HCT116 (cell line): ENCODE measurements at regions not wholly inside any gene's neighbourhood (a gene's known extent, or its start where the extent isn't known, plus 50 kb on each side); places are given as distances from the start of the nearest gene placed in this dataset.

ENCODE experiments used
- ATAC-seq: fragments of 200-7000 bp; cut with Tn5 transposase; 2 replicates; pipeline ENCODE4 v1.9.1; 2020; ENCODE audit warnings: mild to moderate bottlenecking, moderate library complexity
- BruUV-seq: library from RNA; stranded (reverse); fragments of 400-500 nt; replicated peaks from 2 replicates; lab custom pipeline; 2021; lab: Mats Ljungman, UMichigan
- CTCF ChIA-PET: fragments of 300-600 bp; sonication (Branson Sonifier 250); formaldehyde crosslinking; loops from one replicate; lab custom pipeline; 2021; ENCODE audit warnings: antibody characterized with exemption; lab: Charles Lee
- POLR2A ChIA-PET: fragments of 300-600, 350-600 bp; sonication (Branson Sonifier 250); formaldehyde crosslinking; loops from one replicate; lab custom pipeline; 2021; ENCODE audit warnings: antibody characterized with exemption; lab: Charles Lee
- RAD21 ChIA-PET, 2 experiments: fragments of 300-600 bp; sonication (Branson Sonifier 250); formaldehyde crosslinking; loops; one replicate each; lab custom pipeline; 2023; ENCODE audit warnings: low total read pairs in 2 of 2; ENCODE audit not compliant: uncharacterized antibody in 2 of 2, unreplicated experiment in 2 of 2, low non-redundant PET in 1 of 2; lab: Charles Lee
- DNase-seq: peaks from one replicate; pipeline ENCODE4 v3.0.0-alpha.2; 2010; ENCODE audit warnings: low read depth, low spot score
- H2AFZ ChIP-seq: fragments of 200-600 bp; shearing (Covaris generic), sonication (generic); 2 replicates; pipeline ENCODE4 v1.6.1; 2017; ENCODE audit warnings: low read depth, mixed run types, mixed read lengths, antibody characterized with exemption, low read length; ENCODE audit not compliant: poor library complexity, severe bottlenecking
- H3K27ac ChIP-seq: 2 replicates; pipeline ENCODE4 v1.5.1; 2012; ENCODE audit warnings: low read depth, low read length
- H3K27me3 ChIP-seq: fragments of 200-600 bp; sonication (generic); 2 replicates; pipeline ENCODE4 v1.6.1; 2016; ENCODE audit warnings: mixed run types, low read length, mixed read lengths; ENCODE audit not compliant: insufficient read depth
- H3K36me3 ChIP-seq, 2 experiments: fragments of 200-500 bp in 1 of 2; fragments of 200-600 bp in 1 of 2; sonication (Bioruptor generic) in 1 of 2; sonication (generic) in 1 of 2; 2 replicates each; pipeline versions ENCODE4 v1.5.1 to v1.6.1; 2014 to 2016; ENCODE audit warnings: low read length in 2 of 2, inconsistent platforms in 1 of 2, mixed read lengths in 1 of 2, mixed run types in 1 of 2; ENCODE audit not compliant: insufficient read depth in 2 of 2, control insufficient read depth in 1 of 2
- H3K4me1 ChIP-seq, 2 experiments: fragments of 200-600 bp in 1 of 2; sonication (generic) in 1 of 2; 2 replicates each; pipeline versions ENCODE4 v1.5.1 to v1.6.1; 2012 to 2017; ENCODE audit warnings: low read length in 2 of 2, inconsistent platforms in 1 of 2, mild to moderate bottlenecking in 1 of 2, mixed read lengths in 1 of 2, mixed run types in 1 of 2, moderate library complexity in 1 of 2; ENCODE audit not compliant: insufficient read depth in 2 of 2, control insufficient read depth in 1 of 2
- H3K4me2 ChIP-seq: fragments of 200-600 bp; sonication (generic); 2 replicates; pipeline ENCODE4 v1.6.1; 2017; ENCODE audit warnings: mixed run types, low read length, mixed read lengths
- H3K4me3 ChIP-seq, 2 experiments: fragments of 200-600 bp in 1 of 2; sonication (generic) in 1 of 2; replicated peaks in 1 of 2; 2 replicates each; pipeline ENCODE4 v1.5.1; 2011 to 2016; ENCODE audit warnings: low read length in 2 of 2, control low read depth in 1 of 2, low read depth in 1 of 2, mild to moderate bottlenecking in 1 of 2, mixed read lengths in 1 of 2, mixed run types in 1 of 2
- H3K79me2 ChIP-seq: fragments of 200-600 bp; sonication (generic); 2 replicates; pipeline ENCODE4 v1.6.1; 2017; ENCODE audit warnings: mild to moderate bottlenecking, mixed run types, low read length, moderate library complexity, mixed read lengths; ENCODE audit not compliant: insufficient read depth
- H3K9ac ChIP-seq: fragments of 200-600 bp; sonication (generic); 2 replicates; pipeline ENCODE4 v1.6.1; 2016; ENCODE audit warnings: low read length, mixed read lengths
- H3K9me2 ChIP-seq: fragments of 200-600 bp; sonication (generic), shearing (Covaris generic); 2 replicates; pipeline ENCODE4 v1.6.1; 2017; ENCODE audit warnings: mixed run types, mild to moderate bottlenecking, moderate library complexity; ENCODE audit not compliant: insufficient read depth
- H3K9me3 ChIP-seq, 2 experiments: fragments of 200-500 bp in 1 of 2; fragments of 200-600 bp in 1 of 2; sonication (Bioruptor generic) in 1 of 2; sonication (generic) in 1 of 2; 2 replicates each; pipeline ENCODE4 v1.6.1; 2014 to 2017; ENCODE audit warnings: low read length in 2 of 2, mixed read lengths in 2 of 2, inconsistent platforms in 1 of 2, low read depth in 1 of 2, mild to moderate bottlenecking in 1 of 2, mixed run types in 1 of 2, moderate library complexity in 1 of 2; ENCODE audit not compliant: control insufficient read depth in 1 of 2, insufficient read depth in 1 of 2
- H4K20me1 ChIP-seq: fragments of 200-600 bp; sonication (generic), shearing (Covaris generic); 2 replicates; pipeline ENCODE4 v1.6.1; 2017; ENCODE audit warnings: mixed run types, mild to moderate bottlenecking, moderate library complexity; ENCODE audit not compliant: insufficient read depth
- ELF1 ChIP-seq: IDR thresholded peaks from 2 replicates; pipeline ENCODE4 v1.6.1; 2012; ENCODE audit warnings: low read depth, borderline replicate concordance
- SP1 ChIP-seq: IDR thresholded peaks from 2 replicates; pipeline ENCODE4 v1.6.1; 2012; ENCODE audit warnings: low read depth
- SRF ChIP-seq: IDR thresholded peaks from 2 replicates; pipeline ENCODE4 v1.6.1; 2012; ENCODE audit warnings: low read depth
- intact Hi-C: fragments of 100-400 bp; cut with micrococcal nuclease; formaldehyde crosslinking; loops from 2 replicates; pipeline ENCODE4 v1.10.0; 2022
- TF ChIP-seq, protein P1 (sequence below): IDR thresholded peaks from 2 replicates; pipeline ENCODE4 v1.6.1; 2012; ENCODE audit warnings: low read depth
- TF ChIP-seq, protein P2 (sequence below): IDR thresholded peaks from 2 replicates; pipeline ENCODE4 v1.6.1; 2011; ENCODE audit warnings: mild to moderate bottlenecking, low read length, moderate library complexity; ENCODE audit not compliant: insufficient replicate concordance; ENCODE audit errors: extremely low read depth

DNA sequence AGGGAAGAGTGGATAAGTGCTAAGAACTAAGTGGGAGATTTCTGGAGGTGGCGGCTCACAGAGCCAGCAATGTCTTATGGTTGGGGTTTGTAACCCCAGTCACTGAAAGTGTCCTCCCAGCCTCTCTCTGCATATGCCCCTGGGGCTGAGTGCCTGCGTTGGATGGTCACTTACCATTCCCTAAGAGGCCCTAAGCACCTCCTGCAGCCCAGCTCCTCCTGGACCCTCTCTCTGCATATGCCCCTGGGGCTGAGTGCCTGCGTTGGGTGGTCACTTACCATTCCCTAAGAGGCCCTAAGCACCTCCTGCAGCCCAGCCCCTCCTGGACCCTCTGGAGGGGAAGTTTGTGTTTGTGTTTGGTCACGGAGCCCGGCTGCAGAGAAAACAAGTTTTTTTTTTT is 425.8 kb downstream of the TMEM121 start:
- H3K9ac ChIP-seq = no peak overlapping the region
- H3K36me3 ChIP-seq = no peaks in the 10 kb centered on the region
- H3K27me3 ChIP-seq = no peaks in the 10 kb centered on the region
- H3K79me2 ChIP-seq = no peaks in the 10 kb centered on the region
- no peaks in the 10 kb centered on the region for H3K4me1 ChIP-seq
- H4K20me1 ChIP-seq = no peaks in the 10 kb centered on the region
- H3K4me2 ChIP-seq = no peak overlapping the region
- DNase-seq (no peak), ATAC-seq (no peak)
- no peak overlapping the region for H2AFZ ChIP-seq
- H3K4me3 ChIP-seq = no peak overlapping the region
- ChIA-PET POLR2A (no interaction called here), RAD21 (no interaction called here), CTCF (no interaction called here)
- no peaks in the 10 kb centered on the region for H3K9me2 ChIP-seq
- TF ChIP-seq SRF (no peak), SP1 (no peak), ELF1 (no peak)
- TF ChIP-seq, protein P1, sequence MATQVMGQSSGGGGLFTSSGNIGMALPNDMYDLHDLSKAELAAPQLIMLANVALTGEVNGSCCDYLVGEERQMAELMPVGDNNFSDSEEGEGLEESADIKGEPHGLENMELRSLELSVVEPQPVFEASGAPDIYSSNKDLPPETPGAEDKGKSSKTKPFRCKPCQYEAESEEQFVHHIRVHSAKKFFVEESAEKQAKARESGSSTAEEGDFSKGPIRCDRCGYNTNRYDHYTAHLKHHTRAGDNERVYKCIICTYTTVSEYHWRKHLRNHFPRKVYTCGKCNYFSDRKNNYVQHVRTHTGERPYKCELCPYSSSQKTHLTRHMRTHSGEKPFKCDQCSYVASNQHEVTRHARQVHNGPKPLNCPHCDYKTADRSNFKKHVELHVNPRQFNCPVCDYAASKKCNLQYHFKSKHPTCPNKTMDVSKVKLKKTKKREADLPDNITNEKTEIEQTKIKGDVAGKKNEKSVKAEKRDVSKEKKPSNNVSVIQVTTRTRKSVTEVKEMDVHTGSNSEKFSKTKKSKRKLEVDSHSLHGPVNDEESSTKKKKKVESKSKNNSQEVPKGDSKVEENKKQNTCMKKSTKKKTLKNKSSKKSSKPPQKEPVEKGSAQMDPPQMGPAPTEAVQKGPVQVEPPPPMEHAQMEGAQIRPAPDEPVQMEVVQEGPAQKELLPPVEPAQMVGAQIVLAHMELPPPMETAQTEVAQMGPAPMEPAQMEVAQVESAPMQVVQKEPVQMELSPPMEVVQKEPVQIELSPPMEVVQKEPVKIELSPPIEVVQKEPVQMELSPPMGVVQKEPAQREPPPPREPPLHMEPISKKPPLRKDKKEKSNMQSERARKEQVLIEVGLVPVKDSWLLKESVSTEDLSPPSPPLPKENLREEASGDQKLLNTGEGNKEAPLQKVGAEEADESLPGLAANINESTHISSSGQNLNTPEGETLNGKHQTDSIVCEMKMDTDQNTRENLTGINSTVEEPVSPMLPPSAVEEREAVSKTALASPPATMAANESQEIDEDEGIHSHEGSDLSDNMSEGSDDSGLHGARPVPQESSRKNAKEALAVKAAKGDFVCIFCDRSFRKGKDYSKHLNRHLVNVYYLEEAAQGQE = no peak
- TF ChIP-seq, protein P2, sequence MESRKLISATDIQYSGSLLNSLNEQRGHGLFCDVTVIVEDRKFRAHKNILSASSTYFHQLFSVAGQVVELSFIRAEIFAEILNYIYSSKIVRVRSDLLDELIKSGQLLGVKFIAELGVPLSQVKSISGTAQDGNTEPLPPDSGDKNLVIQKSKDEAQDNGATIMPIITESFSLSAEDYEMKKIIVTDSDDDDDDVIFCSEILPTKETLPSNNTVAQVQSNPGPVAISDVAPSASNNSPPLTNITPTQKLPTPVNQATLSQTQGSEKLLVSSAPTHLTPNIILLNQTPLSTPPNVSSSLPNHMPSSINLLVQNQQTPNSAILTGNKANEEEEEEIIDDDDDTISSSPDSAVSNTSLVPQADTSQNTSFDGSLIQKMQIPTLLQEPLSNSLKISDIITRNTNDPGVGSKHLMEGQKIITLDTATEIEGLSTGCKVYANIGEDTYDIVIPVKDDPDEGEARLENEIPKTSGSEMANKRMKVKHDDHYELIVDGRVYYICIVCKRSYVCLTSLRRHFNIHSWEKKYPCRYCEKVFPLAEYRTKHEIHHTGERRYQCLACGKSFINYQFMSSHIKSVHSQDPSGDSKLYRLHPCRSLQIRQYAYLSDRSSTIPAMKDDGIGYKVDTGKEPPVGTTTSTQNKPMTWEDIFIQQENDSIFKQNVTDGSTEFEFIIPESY = no peak
- no peaks in the 10 kb centered on the region for H3K9me3 ChIP-seq
- no TSS peak for BruUV-seq
- intact Hi-C loops = no loop called here
- no peak overlapping the region for H3K27ac ChIP-seq
